Embryonic facial prominence (tissue), 1 donor: ENCODE measurements at regions not wholly inside any gene's neighbourhood (a gene's known extent, or its start where the extent isn't known, plus 50 kb on each side); places are given as distances from the start of the nearest gene placed in this dataset.
"Not testable (repeated sequence)": the region's sequence is repeated elsewhere in the genome, so short reads cannot be mapped to it uniquely, and the experiment has no call there.

Experiments used
- DNase-seq: peaks from one replicate; pipeline ENCODE4 v3.0.0-alpha.2; 2016; ENCODE audit errors: extremely low spot score

DNA sequence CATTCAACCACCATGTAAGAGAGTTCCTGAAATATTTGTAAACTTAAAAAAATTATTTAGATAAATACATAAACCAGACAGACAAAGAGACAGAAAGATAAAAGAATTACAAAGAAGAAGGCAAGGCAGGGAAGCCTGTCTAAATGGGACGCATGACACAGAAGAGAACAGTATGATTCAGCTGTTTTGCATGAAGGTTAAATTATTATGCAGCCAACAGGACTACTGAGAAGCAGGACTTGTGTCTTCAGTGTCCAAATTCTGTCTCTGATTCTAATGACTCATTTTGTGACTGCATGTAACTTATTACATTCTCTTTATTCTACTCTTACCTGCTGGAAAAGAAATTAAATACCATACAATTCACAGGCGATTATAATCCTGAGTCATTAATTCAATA, 340.4 kb upstream of the KCNMB2 start:
- DNase-seq, result no peak

DNA sequence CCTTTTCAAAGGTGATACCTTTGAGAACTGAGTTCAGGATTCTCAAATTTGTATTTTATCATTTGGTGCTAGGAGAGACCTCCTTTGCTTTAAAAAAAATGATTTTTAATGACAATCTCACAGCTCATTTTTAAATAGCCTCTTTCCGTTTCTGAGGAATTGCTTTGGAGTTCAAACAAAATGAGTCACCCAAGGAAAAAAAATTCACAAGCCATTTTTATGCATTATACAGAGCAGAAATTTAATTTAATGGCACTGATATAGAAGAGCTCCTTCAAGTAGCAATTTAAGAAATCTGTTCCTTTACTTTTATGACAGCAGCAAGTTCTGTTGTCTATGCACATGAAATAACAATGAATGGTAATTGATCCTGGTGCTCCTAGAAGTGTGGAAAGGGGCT, 337.9 kb upstream of the KCNMB2 start:
- no peak for DNase-seq

DNA sequence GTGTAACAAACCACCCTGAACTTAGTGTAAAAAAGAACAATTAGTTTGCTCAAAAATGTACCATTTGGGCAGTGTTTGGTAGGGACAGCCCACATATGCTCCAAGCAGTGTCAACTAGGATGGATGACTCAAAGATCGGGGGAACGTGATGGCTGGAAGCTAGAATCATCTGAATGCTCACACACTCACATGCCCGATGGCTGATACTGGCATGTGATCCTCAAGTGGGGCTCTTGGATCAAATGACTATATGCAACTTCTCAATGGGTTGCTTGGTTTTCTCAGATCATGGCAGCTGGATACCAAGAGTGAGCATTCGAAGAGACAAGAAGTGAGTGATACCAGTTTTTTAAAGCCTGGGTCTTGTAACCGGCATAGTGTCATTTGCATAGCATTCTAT, 335.9 kb upstream of the KCNMB2 start:
- no peak for DNase-seq

GRCh38 chr3:178201714-178202113, 334.5 kb upstream of the KCNMB2 start:
- DNase-seq, result no peak

DNA sequence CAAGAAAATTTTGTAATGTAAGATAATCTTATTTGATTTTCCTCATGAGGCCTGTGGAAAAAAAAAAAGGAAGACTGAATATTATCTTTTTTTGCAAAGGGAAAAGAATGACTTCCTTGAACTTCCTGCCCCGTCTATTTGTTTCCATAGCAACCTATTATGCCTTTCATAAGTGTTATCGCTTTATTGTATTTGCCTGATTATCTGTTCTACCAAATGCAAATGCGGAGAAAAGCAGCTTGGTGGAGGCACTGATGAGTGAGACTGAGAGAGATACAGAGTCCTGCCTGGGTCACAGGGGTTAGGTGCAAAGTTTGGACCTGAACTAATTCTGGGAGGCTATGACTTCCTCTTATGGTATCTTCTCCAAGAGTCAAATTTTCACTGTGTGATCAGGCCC, 334.0 kb upstream of the KCNMB2 start:
- no peak for DNase-seq

- no peak for DNase-seq
Measured at GRCh38 chr3:178203165-178203564, 333.1 kb upstream of the KCNMB2 start.

DNA sequence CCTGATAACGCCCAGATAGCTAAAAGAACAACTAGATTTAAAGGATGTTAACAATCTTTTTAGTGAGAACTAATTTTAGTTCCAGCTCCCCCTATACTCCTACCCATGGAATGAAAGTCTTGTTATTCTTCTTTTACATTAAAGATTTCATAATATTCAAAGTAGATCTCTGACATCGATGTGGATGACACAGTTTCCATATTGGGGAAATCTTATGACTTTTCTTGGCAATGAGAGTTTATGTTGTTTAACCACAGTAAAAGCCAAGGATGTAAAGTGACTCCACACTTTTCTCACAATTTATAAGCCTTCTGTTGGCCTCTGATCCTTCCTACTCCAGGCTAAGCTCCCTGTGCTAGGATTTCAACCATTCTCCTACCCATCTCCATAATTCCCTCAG, 332.6 kb upstream of the KCNMB2 start:
- no peak for DNase-seq

DNA sequence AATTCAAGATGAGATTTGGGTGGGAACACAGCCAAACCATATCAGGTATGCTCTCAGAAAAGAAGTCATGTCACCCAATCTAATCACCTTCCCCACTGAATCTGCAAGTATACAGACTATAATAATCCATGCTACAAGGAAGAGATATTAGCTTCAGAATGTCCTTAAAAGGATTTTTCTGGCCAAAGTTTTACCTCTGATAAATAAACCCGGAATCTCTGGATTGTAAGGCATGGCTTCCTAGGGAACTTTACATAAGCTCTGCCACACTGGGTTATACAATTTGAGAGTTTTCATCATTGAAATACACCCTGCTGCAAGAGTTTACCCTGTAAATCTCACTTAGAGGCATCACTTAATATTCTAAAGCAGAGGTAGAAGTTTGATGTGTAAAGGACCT, 330.5 kb upstream of the KCNMB2 start:
- no peak for DNase-seq

DNA sequence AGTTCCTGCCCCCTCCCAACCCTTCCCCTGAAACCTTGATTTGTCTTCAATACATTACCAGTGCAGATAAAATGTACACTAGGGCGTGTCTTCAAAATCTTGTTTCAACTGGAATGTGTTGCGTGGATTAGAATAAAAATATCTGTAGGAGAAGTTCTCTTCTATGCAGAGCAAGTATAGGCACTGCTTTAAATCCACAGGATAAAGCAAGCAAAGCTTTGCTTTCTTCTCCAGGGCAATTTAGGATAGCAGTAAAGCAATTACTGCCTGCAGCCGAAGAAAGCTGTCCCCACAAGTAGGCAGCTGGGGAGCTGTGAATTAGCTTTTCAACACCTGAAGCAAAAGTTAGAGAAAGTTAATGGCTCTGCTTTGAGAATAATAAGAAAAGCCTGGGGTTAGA, 329.7 kb upstream of the KCNMB2 start:
- DNase-seq, result no peak

DNA sequence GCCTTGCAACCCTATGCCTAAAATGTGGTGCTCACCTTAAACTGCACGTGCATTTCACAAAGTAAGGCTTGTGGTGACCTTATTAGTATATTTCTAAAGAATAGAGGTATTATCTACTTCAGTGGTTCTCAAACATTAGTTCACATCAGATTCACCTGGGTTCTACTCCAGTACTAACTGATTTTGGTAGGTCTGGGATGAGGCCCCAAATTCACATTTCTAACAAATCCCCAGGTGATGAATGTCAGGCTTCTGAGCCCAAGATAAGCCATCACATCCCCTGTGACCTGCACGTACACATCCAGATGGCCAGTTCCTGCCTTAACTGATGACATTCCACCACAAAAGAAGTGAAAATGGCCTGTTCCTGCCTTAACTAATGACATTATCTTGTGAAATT, 329.1 kb upstream of the KCNMB2 start:
- not testable (repeated sequence) for DNase-seq

- not testable (repeated sequence) for DNase-seq
Measured at GRCh38 chr3:178207627-178208026, 328.6 kb upstream of the KCNMB2 start.

DNA sequence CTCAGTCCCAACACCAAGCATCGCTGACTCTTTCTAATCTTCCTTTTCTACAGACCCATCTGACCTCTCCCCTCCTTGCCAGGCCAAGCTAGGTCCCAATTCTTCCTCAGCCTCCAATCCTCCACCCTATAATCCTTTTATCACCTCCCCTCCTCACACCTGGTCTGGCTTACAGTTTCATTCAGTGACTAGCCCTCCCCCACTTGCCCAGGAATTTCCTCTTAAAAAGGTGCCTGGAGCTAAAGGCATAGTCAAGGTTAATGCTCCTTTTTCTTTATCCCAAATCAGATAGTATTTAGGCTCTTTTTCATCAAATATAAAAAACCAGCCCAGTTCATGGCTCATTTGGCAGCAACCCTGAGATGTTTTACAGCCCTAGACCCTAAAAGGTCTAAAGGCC, 327.1 kb upstream of the KCNMB2 start:
- DNase-seq, result not testable (repeated sequence)

DNA sequence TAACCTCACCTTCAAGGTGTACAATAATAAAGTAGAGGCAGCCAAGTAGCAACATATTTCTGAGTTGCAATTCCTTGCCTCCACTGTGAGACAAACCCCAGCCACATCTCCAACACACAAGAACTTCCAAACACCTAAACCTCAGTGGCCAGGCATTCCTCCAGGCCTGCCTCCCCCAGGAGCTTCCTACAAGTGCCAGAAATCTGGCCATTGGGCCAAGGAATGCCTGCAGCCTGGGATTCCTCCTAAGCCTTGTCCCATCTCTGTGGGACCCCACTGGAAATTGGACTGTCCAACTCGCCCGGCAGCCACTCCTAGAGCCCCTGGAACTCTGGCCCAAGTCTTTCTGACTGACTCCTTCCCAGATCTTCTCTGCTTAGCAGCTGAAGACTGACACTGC, 326.6 kb upstream of the KCNMB2 start:
- DNase-seq, result not testable (repeated sequence)

GRCh38 chr3:178211086-178211485, 325.1 kb upstream of the KCNMB2 start:
- DNase-seq, result not testable (repeated sequence)

DNA sequence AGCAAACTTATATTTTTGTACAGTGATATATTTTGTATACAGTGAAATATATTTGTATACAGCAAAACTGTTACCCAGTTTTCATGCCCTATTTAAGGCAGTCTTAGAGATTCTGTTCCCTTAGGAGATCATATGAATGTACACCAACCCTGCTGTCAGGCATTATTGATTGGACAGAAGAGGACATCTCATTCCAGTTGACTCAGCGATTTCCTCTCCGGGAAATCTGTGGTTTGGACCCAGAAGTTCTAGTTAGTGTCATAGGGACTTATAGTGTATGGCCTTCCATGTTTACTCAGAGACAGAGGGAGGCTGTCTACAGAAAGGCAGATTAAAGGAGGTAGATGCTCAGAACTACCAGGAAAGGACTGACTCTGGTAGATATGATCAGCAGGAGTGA, 318.8 kb upstream of the KCNMB2 start:
- no peak for DNase-seq

DNA sequence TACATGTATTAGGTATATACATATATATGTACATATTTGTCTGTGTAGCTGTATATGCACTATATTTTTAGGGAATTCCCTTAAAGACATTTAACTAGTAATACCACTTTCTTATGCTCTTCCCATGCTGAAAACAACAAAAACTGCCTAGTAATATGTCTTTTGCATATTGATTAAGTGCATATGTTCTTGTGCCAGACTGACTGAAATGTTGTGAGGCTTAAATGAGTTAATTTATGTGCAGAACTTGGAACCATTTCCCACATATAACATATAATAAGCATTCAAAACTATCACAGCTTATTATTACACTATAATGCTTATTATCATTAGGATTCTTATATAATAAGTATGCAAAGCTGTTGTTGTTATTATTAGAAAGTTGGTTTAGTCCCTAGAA, 318.0 kb upstream of the KCNMB2 start:
- DNase-seq, result no peak

DNA sequence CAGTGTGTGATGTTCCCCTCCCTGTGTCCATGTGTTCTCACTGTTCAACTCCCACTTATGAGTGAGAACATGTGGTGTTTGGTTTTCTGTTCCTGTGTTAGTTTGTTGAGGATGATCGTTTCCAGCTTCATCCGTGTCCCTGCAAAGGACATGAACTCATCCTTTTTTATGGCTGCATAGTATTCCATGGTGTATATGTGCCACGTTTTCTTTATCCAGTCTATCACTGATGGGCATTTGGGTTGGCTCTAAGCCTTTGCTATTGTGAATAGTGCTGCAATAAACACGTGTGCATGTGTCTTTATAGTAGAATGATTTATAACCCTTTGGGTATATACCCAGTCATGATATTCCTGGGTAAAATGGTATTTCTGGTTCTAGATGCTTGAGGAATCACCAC, 316.6 kb upstream of the KCNMB2 start:
- DNase-seq, result not testable (repeated sequence)

DNA sequence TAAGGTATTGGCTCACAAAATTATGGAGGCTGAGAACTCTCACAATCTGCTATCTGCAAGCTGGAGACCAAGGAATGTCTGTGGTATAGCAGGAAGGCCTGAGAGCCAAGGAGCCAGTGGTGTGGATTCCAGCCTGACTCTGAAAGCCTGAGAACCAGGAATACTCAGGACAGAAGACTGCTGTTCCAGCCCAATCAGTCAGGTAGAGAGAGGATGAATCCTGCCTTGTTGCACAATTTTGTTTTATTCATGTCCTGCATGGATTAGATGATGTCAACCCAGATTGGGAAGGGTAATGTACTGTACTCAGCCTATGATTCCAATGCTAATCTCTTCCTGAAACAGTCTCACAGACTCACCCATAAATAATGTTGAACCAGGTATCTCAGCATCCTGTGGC, 312.4 kb upstream of the KCNMB2 start:
- DNase-seq, result no peak

GRCh38 chr3:178226094-178226493, 310.1 kb upstream of the KCNMB2 start:
- DNase-seq, result no peak

GRCh38 chr3:178231645-178232044, 304.6 kb upstream of the KCNMB2 start:
- DNase-seq, result no peak

DNA sequence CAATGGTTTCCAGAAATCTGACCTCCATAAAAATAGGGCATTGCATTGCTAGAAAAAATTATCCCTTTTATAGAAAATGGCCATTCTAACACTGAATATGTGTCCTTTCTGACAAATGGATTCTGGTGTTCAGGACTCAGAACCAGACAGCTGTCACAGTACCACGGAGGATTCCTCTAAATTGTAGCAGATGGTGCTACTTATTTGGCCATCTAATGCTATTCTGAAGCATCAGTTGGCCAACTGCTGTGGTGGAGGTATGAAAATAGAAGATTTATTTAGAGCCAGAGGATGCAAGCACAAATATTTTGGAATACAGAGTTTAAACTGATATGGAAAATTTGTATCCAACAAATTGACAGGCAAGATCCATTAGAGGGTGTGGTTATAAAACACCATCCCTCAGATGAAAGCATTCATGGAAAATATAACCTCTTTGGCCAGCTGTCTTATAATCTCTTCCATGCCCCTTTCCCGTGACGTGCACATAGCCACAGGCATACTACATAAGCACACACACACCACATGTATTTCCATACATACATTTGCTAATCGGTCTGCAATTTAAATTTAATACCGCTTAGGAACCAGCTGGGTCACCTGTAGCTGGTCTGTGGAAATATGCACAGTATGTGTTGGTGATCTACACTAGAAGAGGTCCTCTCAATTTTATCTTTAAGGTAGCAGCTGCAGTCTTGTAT, 302.7 kb upstream of the KCNMB2 start:
- DNase-seq, result no peak

DNA sequence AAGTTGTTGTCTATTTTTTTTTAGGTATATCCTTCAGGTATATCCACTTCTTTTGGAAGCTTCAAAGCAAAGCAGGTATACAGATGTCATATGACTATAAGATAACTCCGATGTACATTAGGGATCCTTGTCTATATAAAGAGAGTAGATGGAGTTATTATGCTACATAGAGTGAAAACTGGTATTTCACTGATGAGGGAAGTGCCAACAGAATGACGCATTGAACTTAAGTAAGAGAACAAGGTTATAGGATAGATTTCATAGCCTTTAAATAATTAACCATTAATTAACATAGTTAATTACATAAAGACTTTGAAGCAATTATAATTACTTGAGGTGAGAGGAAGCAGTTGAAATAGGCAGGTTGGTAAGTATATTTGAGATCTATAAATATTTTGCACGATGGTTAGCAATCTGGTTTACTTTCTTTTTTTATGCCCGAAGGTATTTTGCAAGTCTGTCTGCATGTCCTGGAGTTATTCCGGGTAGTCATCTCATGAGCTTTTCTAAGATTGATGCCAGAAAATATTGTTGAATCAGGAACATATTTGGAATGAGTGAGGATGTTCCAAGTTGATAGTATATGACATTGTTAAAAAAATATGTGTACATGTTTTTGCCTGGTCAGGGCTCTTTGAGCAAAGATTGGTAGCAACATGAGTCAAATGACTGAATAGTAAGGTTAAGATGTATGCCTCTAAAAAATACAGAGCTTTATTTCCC, 299.5 kb upstream of the KCNMB2 start:
- DNase-seq, result no peak

DNA sequence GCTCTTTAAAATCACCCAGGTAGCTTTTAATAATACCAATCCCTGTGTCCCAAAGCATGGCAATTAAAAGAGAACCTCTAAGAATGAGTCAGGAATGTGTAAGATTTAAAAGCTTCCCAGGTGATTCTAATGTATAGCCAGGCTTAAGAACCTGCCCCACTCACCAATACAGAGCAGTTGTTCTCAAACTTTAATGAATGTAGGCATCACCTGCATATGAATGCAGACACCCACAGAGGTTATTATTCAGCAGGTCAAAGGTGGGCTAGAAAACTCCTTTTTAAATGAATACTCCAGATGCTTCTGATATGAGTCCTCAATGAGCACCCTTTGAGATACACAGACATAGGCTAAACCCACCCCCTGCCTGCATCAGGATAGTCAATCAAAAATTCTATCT, 298.1 kb upstream of the KCNMB2 start:
- no peak for DNase-seq
